Stimulated activated CD4-positive, alpha-beta T cell treated with anti-CD3 and anti-CD28 coated beads, TNF-alpha, amount 100 ng/mL, for 48 hours (primary cell): ENCODE measurements at regions not wholly inside any gene's neighbourhood (a gene's known extent, or its start where the extent isn't known, plus 50 kb on each side); places are given as distances from the start of the nearest gene placed in this dataset.
A peak's percentile ranks its signal among the peaks of the same experiment; 100 is the strongest.
"Not testable (repeated sequence)": the region's sequence is repeated elsewhere in the genome, so short reads cannot be mapped to it uniquely, and the experiment has no call there.

Source experiments
- DNase-seq, 3 donors: peaks; one replicate each; pipeline ENCODE4 v3.0.0-alpha.2; 2020; ENCODE audit warnings: low read depth in 3 of 3

- DNase-seq, result no peak
These were observed 74.6 kb downstream of the FEM1C start for GRCh38 chr5:115469904-115470516.

GRCh38 chr5:115467628-115468027 is 76.9 kb downstream of the FEM1C start:
- no peak for DNase-seq

DNA sequence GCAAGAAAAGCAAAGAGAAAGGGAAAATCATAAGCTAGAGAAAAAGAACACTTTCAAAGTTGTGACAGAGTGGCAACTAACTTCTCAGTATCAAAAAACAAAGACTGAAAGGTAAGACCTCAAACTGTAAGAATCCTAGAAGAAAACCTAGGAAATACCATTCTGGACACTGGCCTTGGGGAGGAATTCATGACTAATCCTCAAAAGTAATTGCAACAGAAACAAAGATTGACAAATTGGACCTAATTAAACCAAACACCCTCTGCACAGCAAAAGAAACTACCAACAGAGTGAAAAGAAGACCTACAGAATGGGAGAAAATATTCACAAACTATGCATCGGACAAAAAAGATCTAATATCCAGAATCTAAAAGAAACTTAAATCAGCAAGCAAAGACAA is 79.1 kb downstream of the FEM1C start:
- DNase-seq, result no peak

DNA sequence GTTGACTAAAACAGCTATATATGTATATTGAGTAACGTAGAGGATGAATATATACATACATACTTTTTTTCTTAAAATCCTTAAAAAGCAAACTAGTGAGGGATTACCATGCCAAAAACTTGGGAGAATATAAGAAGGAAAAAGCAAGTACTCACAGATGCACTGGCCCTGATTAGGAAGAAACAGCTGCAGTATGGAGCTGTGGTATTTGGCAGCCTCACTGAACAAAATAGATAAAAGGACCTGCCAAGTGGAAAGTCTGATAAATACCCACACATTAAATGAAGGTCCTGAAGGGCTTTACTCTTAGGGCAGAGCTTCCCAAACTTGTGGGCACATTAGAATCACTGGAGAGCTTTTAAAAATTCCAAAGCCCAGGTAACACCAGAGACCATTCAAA is 80.6 kb downstream of the FEM1C start:
- DNase-seq, result no peak

- peak; percentile 14 to 31 (median 31) for DNase-seq
These were observed 82.9 kb downstream of the FEM1C start for GRCh38 chr5:115461506-115462290.

DNA sequence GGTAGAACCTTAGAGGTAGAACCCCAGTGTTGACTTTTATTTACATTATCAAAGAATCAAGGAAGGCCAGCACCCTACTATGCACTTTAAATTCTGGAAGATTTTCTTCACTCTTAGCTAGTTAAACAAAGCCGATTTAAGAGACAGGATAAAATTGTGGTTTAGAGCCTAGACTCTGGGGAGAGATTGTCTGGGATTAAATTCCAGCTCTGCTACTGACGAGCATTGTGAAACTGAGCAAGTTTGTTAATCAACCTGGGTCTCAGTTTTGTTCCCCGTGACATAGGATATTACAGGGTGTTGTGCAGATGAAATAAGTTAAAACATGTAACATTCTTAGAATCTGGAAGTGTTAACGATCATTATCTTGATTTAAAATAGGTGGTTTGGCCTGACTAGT is 83.5 kb downstream of the FEM1C start:
- no peak for DNase-seq

- DNase-seq, result peak in 2 of 3 donors; percentile 8 to 16
These were observed 84.1 kb downstream of the FEM1C start for GRCh38 chr5:115460472-115460871.

DNA sequence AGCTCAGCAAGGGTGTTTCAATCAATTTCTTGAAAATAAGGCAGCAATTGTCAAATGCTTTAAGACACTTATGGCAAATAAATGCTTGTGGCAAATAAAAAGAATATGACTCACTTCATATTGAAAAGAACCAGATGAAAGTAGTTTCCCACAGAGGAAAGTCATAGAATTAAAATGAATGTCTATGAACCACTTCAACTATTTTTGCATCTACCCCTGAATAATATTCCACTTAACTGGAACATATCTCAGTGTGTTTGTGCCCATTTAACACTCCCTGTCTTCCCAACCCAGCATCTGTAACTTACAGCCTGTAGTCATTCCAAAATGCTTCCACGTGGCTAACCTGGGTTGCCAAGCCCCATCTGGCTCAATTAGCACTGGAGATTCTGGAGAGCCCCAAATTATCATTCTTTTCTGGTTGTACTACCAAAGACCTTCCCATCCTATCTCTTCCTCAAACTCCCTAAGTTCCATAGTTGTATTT is 84.7 kb downstream of the FEM1C start:
- no peak for DNase-seq

GRCh38 chr5:115458416-115458815 is 86.2 kb downstream of the FEM1C start:
- no peak for DNase-seq

GRCh38 chr5:115458003-115458409 is 86.6 kb downstream of the FEM1C start:
- DNase-seq, result no peak

DNA sequence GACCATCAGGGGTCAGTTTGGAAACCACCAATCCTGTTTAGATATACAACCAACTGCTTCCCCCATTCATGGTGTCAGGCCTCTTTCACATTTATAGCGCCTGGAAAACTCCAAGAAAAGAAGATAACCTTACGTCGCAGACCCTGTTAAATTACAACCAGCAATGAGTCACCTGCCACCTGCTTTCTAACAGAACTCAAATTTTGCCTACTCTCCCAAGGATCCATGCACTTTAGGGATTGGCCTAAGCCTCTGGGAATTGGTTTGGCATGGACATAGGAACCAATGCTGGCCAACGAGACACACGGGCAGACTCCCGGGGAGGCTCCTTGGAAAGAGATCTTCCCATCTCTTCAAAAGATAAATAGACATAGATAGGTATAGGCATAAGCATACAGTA is 87.0 kb downstream of the FEM1C start:
- DNase-seq, result no peak

GRCh38 chr5:115456539-115457040 is 88.0 kb downstream of the FEM1C start:
- no peak for DNase-seq

DNA sequence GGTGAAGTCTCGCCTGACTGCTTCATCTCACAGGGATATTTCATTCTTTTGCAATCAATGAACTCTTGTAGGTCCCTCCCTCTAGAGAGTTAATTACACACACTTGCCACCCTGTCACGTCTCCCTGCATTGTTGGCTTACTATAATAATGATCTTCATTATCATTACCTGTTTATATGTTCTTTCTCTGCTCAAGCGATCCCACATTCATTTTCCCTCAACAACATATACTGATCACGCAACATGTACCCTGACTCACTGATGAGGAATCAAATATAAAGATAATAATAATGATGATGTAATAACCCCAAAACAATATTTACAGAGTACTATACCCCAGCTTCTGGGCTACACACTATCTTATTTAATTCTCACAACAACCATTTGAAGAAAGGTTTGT is 88.5 kb downstream of the FEM1C start:
- no peak for DNase-seq

GRCh38 chr5:115455301-115455707 is 89.3 kb downstream of the FEM1C start:
- DNase-seq, result no peak

GRCh38 chr5:115453391-115454095 is 91.0 kb downstream of the FEM1C start:
- no peak for DNase-seq

GRCh38 chr5:115452536-115453235 is 91.9 kb downstream of the FEM1C start:
- DNase-seq, result no peak

GRCh38 chr5:115452083-115452482 is 92.5 kb downstream of the FEM1C start:
- no peak for DNase-seq

DNA sequence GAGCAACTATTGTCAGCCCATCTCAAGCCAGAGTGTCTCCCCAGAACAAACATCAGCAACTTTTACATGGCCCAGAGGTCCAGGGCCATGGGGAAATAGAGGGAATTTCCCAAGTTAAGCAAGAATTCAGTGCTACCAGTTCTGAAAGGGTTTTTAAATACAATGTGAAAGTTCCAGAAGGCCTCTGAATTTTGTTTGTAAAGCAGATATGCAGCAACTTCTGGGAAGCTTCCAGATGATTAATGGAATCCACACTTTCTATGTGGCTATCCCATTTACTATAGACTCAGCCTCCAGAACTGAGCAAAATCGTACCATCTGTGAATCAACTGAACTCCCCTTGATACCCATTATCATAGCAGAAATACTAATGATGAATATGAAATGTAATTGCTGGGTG is 93.8 kb downstream of the FEM1C start:
- no peak for DNase-seq

GRCh38 chr5:115448630-115449029 is 95.9 kb downstream of the FEM1C start:
- DNase-seq, result not testable (repeated sequence)

DNA sequence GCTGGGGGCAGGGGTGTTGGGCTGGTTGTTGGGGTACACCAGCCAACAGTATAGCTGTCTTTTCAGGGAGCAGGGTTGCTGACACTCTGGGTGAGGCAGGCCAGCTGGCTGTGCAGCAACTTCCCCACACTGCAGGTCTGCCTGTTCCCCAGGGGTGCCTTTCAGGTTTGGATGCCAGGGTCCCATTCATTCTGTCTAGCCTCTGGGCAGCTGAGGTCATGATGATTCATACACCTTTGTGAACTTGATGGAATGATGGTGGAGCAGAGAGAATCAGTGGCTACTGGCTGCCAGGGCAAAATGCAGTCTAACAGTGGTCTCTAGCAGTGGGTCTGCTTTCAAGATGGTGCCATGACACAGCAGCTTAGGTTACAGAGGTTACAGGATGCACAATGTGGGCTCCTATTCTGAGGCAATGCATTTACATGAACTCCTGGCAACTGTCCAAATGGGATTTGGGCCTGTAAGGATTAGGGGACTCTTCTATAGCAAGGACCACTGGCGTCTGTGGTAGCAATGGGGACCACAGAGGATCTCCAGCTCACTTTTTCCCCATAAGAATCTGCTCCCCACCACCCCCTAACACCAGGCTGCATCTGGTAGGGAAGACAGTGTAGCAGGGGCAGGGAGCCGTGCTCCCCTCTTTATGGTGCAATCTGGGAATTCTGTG is 103.7 kb downstream of the FEM1C start:
- no peak for DNase-seq

DNA sequence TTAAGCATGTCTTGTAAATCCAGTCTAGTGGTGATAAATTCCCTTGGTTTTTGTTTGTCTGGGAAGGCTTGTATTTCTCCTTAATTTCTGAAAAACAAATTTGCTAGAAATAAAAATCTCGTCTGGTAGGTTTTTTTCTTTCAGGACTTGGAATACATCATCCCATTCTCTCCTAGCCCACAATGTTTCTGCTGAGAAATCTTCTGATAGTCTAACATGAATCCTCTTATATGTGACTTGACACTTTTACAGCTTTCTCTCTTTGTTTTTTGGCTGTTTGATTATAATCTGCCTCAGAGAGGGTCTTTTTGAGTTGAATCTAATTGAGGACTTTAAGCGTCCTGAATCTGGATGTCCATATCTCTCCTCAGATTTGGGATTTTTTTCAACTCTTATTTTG is 104.9 kb downstream of the FEM1C start:
- no peak for DNase-seq
